Mesodermal cell (in vitro differentiated cells): ENCODE measurements at regions not wholly inside any gene's neighbourhood (a gene's known extent, or its start where the extent isn't known, plus 50 kb on each side); places are given as distances from the start of the nearest gene placed in this dataset.

Experiments used
- H3K27ac ChIP-seq: 2 replicates; pipeline ENCODE4 v1.7.0; 2013; ENCODE audit warnings: mild to moderate bottlenecking, low read depth, low read length, moderate library complexity; ENCODE audit not compliant: severe bottlenecking
- H3K36me3 ChIP-seq: 2 replicates; pipeline ENCODE4 v1.7.1; 2013; ENCODE audit warnings: mild to moderate bottlenecking, low read length, moderate library complexity; ENCODE audit not compliant: control insufficient read depth, insufficient read depth
- H3K4me1 ChIP-seq: one replicate; pipeline ENCODE4 v1.7.1; 2013; ENCODE audit warnings: mild to moderate bottlenecking, low read length; ENCODE audit not compliant: insufficient read depth, control insufficient read depth, poor library complexity, severe bottlenecking
- H3K4me3 ChIP-seq: 2 replicates; pipeline ENCODE4 v1.7.0; 2013; ENCODE audit warnings: low read length, control low read depth, mild to moderate bottlenecking; ENCODE audit not compliant: insufficient read depth, poor library complexity, severe bottlenecking; ENCODE audit errors: extremely low read depth
- H3K9me3 ChIP-seq: 2 replicates; pipeline ENCODE4 v1.7.1; 2013; ENCODE audit warnings: mild to moderate bottlenecking, low read length, moderate library complexity; ENCODE audit not compliant: control insufficient read depth
- WGBS, 2 experiments: methylation state at CpG; one replicate each; pipeline ENCODE4 v1.1.5; 2013; ENCODE audit warnings: missing lambda C conversion rate in 2 of 2; ENCODE audit not compliant: insufficient coverage in 2 of 2; 5-methylcytosine and 5-hydroxymethylcytosine counted together

GRCh38 chr2:238684362-238685326 is 163.2 kb upstream of the TWIST2 start:
- no peaks in the 10 kb centered on the region for H3K9me3 ChIP-seq
- WGBS, 2 experiments = 83 to 89% methylated on average over 3 to 5 of the region's 8 CpGs
- no peak overlapping the region for H3K4me3 ChIP-seq
- H3K4me1 ChIP-seq = peaks cover 3% of the 10 kb centered on the region
- H3K36me3 ChIP-seq = no peaks in the 10 kb centered on the region
- H3K27ac ChIP-seq = no peak overlapping the region

GRCh38 chr2:238685327-238685709 is 162.6 kb upstream of the TWIST2 start:
- no peak overlapping the region for H3K27ac ChIP-seq
- H3K9me3 ChIP-seq = no peaks in the 10 kb centered on the region
- H3K4me3 ChIP-seq = no peak overlapping the region
- H3K36me3 ChIP-seq = no peaks in the 10 kb centered on the region
- 100% methylated on average over 1 of the region's 4 CpGs for WGBS, 2 experiments
- peaks cover 3% of the 10 kb centered on the region for H3K4me1 ChIP-seq

- 63 to 80% methylated on average over 1 of the region's 2 CpGs for WGBS, 2 experiments
These were observed 162.2 kb upstream of the TWIST2 start for GRCh38 chr2:238685713-238686112.

GRCh38 chr2:238686223-238686622 is 161.7 kb upstream of the TWIST2 start:
- H3K36me3 ChIP-seq = no peaks in the 10 kb centered on the region
- H3K27ac ChIP-seq = no peak overlapping the region
- H3K4me1 ChIP-seq = peaks cover 3% of the 10 kb centered on the region
- 87 to 97% methylated on average over 7 of the region's 7 CpGs for WGBS, 2 experiments
- H3K9me3 ChIP-seq = no peaks in the 10 kb centered on the region
- no peak overlapping the region for H3K4me3 ChIP-seq

More at GRCh38 chr2:238685713-238686112, 162.2 kb upstream of the TWIST2 start:
- H3K4me1 ChIP-seq = peaks cover 3% of the 10 kb centered on the region
- H3K27ac ChIP-seq = no peak overlapping the region
- H3K36me3 ChIP-seq = no peaks in the 10 kb centered on the region
- no peaks in the 10 kb centered on the region for H3K9me3 ChIP-seq
- no peak overlapping the region for H3K4me3 ChIP-seq

- H3K4me3 ChIP-seq = no peak overlapping the region
- WGBS, 2 experiments = 90 to 96% methylated on average over 10 to 20 of the region's 24 CpGs
These were observed 159.4 kb upstream of the TWIST2 start for GRCh38 chr2:238688193-238689153.

GRCh38 chr2:238689331-238689730 is 158.6 kb upstream of the TWIST2 start:
- H3K36me3 ChIP-seq = no peaks in the 10 kb centered on the region
- peaks cover 1% of the 10 kb centered on the region for H3K4me1 ChIP-seq
- H3K4me3 ChIP-seq = no peak overlapping the region
- H3K9me3 ChIP-seq = no peaks in the 10 kb centered on the region
- WGBS, 2 experiments = 83 to 100% methylated on average over 1 of the region's 2 CpGs
- H3K27ac ChIP-seq = no peak overlapping the region

More at GRCh38 chr2:238688193-238689153, 159.4 kb upstream of the TWIST2 start:
- Histone ChIP-seq H3K27ac (no peak overlapping the region), H3K4me1 (peaks cover 3% of the 10 kb centered on the region), H3K36me3 (no peaks in the 10 kb centered on the region), H3K9me3 (no peaks in the 10 kb centered on the region)

- Histone ChIP-seq H3K9me3 (no peaks in the 10 kb centered on the region), H3K4me3 (no peak overlapping the region), H3K36me3 (no peaks in the 10 kb centered on the region), H3K27ac (no peak overlapping the region), H3K4me1 (no peaks in the 10 kb centered on the region)
- 82 to 85% methylated on average over 5 to 7 of the region's 7 CpGs for WGBS, 2 experiments
These were observed 158.0 kb upstream of the TWIST2 start for GRCh38 chr2:238689871-238690389.

GRCh38 chr2:238690511-238690910 is 157.4 kb upstream of the TWIST2 start:
- H3K4me1 ChIP-seq = no peaks in the 10 kb centered on the region

GRCh38 chr2:238691596-238692491 is 156.0 kb upstream of the TWIST2 start:
- Histone ChIP-seq H3K9me3 (no peaks in the 10 kb centered on the region), H3K36me3 (no peaks in the 10 kb centered on the region), H3K4me1 (no peaks in the 10 kb centered on the region), H3K4me3 (no peak overlapping the region), H3K27ac (no peak overlapping the region)
- WGBS, 2 experiments = 85 to 89% methylated on average over 7 to 10 of the region's 16 CpGs

More at GRCh38 chr2:238690511-238690910, 157.4 kb upstream of the TWIST2 start:
- Histone ChIP-seq H3K36me3 (no peaks in the 10 kb centered on the region), H3K9me3 (no peaks in the 10 kb centered on the region), H3K4me3 (no peak overlapping the region), H3K27ac (no peak overlapping the region)
- WGBS, 2 experiments = 83 to 86% methylated on average over 8 to 11 of the region's 11 CpGs
